ENCODE measurements at regions not wholly inside any gene's neighbourhood (a gene's known extent, or its start where the extent isn't known, plus 50 kb on each side); places are given as distances from the start of the nearest gene placed in this dataset.

DNA sequence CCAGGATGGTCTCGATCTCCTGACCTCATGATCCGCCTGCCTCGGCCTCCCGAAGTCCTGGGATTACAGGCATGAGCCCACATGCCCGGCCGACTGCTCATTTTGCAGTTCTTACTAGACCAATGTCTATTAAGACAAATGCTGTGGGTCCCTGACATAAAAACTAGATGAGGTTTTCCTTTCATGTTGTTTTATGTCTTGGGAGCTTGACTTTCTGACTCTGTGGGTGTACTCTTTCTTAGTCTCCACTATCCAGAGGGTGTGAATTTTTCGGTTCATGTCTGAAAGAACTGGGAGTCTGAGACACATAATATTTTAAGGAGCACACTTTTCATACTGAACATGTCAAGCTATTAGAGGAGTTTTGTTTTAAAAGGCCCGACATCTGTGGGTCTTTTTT, 744.9 kb upstream of the B3GALT2 start:
- H3K4me3 ChIP-seq (ENCODE audit: low read length in 3 of 3): no peak overlapping the region
- H3K27me3 ChIP-seq (ENCODE audit: control insufficient read depth in 3 of 3, insufficient read depth in 3 of 3, low read length in 3 of 3): no peaks in the 10 kb centered on the region
- peaks cover 0 to 4% (median 3%) of the 10 kb centered on the region in 3 donors for H3K9me3 ChIP-seq (ENCODE audit: control insufficient read depth in 3 of 3, low read length in 3 of 3)
- H3K4me1 ChIP-seq (ENCODE audit: control insufficient read depth in 3 of 3, insufficient read depth in 3 of 3, low read length in 3 of 3): no peaks in the 10 kb centered on the region
- H3K27ac ChIP-seq (ENCODE audit: low read depth, low read length): no peak overlapping the region
- no peak overlapping the region for H3K9ac ChIP-seq (ENCODE audit: low read depth in 1 of 3, low read length in 3 of 3)
- no peaks in the 10 kb centered on the region for H3K36me3 ChIP-seq (ENCODE audit: control insufficient read depth in 3 of 3, insufficient read depth in 3 of 3, low read length in 3 of 3)

DNA sequence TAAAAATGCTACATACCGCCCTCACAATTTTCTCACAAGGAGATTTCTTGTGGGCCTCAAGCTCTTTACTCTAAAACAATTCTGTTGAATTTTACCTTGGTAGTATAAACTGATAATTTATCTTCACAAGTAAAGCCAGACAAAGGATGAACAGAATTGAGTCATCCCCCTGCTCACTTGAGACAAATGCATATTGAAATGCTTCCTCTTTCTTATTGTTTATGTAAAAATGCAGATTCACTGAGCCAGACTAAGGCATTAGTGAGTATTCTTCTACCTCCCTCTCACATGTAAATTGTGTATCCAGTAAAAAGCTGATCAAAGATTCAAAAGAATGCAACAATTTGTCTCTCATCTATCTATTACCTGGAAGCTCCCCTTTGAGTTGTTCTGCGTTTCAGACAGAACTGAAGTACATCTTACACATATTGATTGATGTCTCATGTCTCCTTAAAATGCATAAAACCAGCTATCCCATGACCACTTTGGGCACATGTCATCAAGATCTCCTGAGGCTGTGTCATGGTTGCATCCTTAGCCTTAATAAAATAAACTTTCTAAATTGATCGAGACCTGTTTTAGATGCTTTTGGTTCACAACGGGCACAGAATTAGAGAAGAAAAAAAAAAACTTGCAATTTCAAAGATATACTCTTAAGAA, 743.1 kb upstream of the B3GALT2 start:
- H3K4me3 ChIP-seq (ENCODE audit: low read length in 3 of 3): no peak overlapping the region
- no peaks in the 10 kb centered on the region for H3K4me1 ChIP-seq (ENCODE audit: control insufficient read depth in 3 of 3, insufficient read depth in 3 of 3, low read length in 3 of 3)
- H3K9ac ChIP-seq (ENCODE audit: low read depth in 1 of 3, low read length in 3 of 3): no peak overlapping the region
- peaks cover 0 to 4% (median 3%) of the 10 kb centered on the region in 3 donors for H3K9me3 ChIP-seq (ENCODE audit: control insufficient read depth in 3 of 3, low read length in 3 of 3)
- no peaks in the 10 kb centered on the region for H3K27me3 ChIP-seq (ENCODE audit: control insufficient read depth in 3 of 3, insufficient read depth in 3 of 3, low read length in 3 of 3)
- H3K27ac ChIP-seq (ENCODE audit: low read depth, low read length): no peak overlapping the region
- no peaks in the 10 kb centered on the region for H3K36me3 ChIP-seq (ENCODE audit: control insufficient read depth in 3 of 3, insufficient read depth in 3 of 3, low read length in 3 of 3)

- Histone ChIP-seq H3K4me1 (ENCODE audit: control insufficient read depth in 3 of 3, insufficient read depth in 3 of 3, low read length in 3 of 3) (no peaks in the 10 kb centered on the region), H3K27me3 (ENCODE audit: control insufficient read depth in 3 of 3, insufficient read depth in 3 of 3, low read length in 3 of 3) (no peaks in the 10 kb centered on the region)
Measured at GRCh38 chr1:193927550-193927949, 741.1 kb upstream of the B3GALT2 start.

GRCh38 chr1:193926956-193927355, 740.5 kb upstream of the B3GALT2 start:
- Histone ChIP-seq H3K4me1 (ENCODE audit: control insufficient read depth in 3 of 3, insufficient read depth in 3 of 3, low read length in 3 of 3) (no peaks in the 10 kb centered on the region), H3K9ac (ENCODE audit: low read depth in 1 of 3, low read length in 3 of 3) (no peak overlapping the region), H3K36me3 (ENCODE audit: control insufficient read depth in 3 of 3, insufficient read depth in 3 of 3, low read length in 3 of 3) (no peaks in the 10 kb centered on the region), H3K27me3 (ENCODE audit: control insufficient read depth in 3 of 3, insufficient read depth in 3 of 3, low read length in 3 of 3) (no peaks in the 10 kb centered on the region), H3K27ac (ENCODE audit: low read depth, low read length) (no peak overlapping the region), H3K4me3 (ENCODE audit: low read length in 3 of 3) (no peak overlapping the region), H3K9me3 (ENCODE audit: control insufficient read depth in 3 of 3, low read length in 3 of 3) (peaks cover 0 to 4% (median 3%) of the 10 kb centered on the region in 3 donors)

More at GRCh38 chr1:193927550-193927949, 741.1 kb upstream of the B3GALT2 start:
- Histone ChIP-seq H3K9me3 (ENCODE audit: control insufficient read depth in 3 of 3, low read length in 3 of 3) (peaks cover 0 to 4% (median 3%) of the 10 kb centered on the region in 3 donors), H3K36me3 (ENCODE audit: control insufficient read depth in 3 of 3, insufficient read depth in 3 of 3, low read length in 3 of 3) (no peaks in the 10 kb centered on the region), H3K9ac (ENCODE audit: low read depth in 1 of 3, low read length in 3 of 3) (no peak overlapping the region), H3K27ac (ENCODE audit: low read depth, low read length) (no peak overlapping the region), H3K4me3 (ENCODE audit: low read length in 3 of 3) (no peak overlapping the region)

DNA sequence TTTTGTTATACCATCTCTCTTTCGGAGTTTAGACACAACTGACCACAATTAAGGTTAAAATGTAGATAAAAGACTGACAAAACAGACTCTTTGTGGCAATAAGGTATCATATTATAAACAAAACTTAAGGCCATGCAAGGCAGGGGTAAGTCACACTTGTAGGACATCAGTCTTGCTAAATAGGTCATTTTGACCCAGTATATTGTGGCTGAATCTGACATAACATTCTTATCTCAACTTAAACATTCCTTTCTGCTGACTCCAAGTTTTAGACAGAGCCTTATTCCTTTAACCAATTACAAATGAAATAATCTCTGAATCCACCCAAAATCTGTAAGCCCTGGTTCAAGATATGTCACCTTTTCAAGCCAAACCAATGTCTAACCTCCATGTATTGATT, 733.4 kb upstream of the B3GALT2 start:
- no peaks in the 10 kb centered on the region for H3K27me3 ChIP-seq (ENCODE audit: control insufficient read depth in 3 of 3, insufficient read depth in 3 of 3, low read length in 3 of 3)
- no peak overlapping the region for H3K9ac ChIP-seq (ENCODE audit: low read depth in 1 of 3, low read length in 3 of 3)
- no peaks in the 10 kb centered on the region for H3K4me1 ChIP-seq (ENCODE audit: control insufficient read depth in 3 of 3, insufficient read depth in 3 of 3, low read length in 3 of 3)
- no peak overlapping the region for H3K4me3 ChIP-seq (ENCODE audit: low read length in 3 of 3)
- no peak overlapping the region for H3K27ac ChIP-seq (ENCODE audit: low read depth, low read length)
- no peaks in the 10 kb centered on the region for H3K9me3 ChIP-seq (ENCODE audit: control insufficient read depth in 3 of 3, low read length in 3 of 3)
- no peaks in the 10 kb centered on the region for H3K36me3 ChIP-seq (ENCODE audit: control insufficient read depth in 3 of 3, insufficient read depth in 3 of 3, low read length in 3 of 3)

DNA sequence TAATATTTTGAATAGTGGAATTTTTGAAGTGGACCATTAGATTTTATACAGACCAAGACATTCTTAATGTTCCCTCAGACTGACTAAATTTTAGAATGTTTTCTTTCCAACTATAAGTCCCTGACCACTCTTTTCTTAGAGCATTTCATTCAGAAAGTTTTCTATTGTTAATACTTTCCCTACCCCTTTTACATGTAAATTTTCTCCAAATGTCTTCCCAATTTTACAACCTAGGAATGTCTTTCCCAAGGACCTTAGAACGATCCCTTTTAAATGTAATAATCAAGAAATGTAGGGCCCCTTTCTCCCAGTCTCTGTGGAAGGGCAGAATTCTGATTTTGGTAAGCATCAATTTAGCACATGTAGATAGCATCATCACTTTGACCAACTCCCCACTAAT, 730.0 kb upstream of the B3GALT2 start:
- no peaks in the 10 kb centered on the region for H3K36me3 ChIP-seq (ENCODE audit: control insufficient read depth in 3 of 3, insufficient read depth in 3 of 3, low read length in 3 of 3)
- no peaks in the 10 kb centered on the region for H3K27me3 ChIP-seq (ENCODE audit: control insufficient read depth in 3 of 3, insufficient read depth in 3 of 3, low read length in 3 of 3)
- H3K4me3 ChIP-seq (ENCODE audit: low read length in 3 of 3): no peak overlapping the region
- H3K9ac ChIP-seq (ENCODE audit: low read depth in 1 of 3, low read length in 3 of 3): no peak overlapping the region
- H3K9me3 ChIP-seq (ENCODE audit: control insufficient read depth in 3 of 3, low read length in 3 of 3): no peaks in the 10 kb centered on the region
- no peak overlapping the region for H3K27ac ChIP-seq (ENCODE audit: low read depth, low read length)
- H3K4me1 ChIP-seq (ENCODE audit: control insufficient read depth in 3 of 3, insufficient read depth in 3 of 3, low read length in 3 of 3): no peaks in the 10 kb centered on the region

DNA sequence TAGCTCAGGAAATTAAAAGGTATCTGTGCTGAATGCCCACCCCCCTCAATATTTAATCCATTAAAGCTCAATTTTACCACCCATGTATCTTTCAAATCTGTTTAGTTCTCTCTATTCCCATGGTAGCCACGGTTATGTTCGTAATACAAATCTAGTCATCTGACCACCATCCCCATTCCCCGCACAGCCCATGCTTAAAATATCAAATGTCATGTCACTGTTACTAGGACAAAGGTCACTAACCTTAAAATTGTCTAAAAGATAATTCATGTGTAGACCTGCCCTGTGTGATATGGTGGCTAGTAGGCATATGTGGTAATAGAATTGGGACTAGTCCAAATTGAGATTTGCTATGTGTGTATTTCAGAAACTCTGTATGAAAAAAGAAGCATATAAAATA, 728.5 kb upstream of the B3GALT2 start:
- no peaks in the 10 kb centered on the region for H3K27me3 ChIP-seq (ENCODE audit: control insufficient read depth in 3 of 3, insufficient read depth in 3 of 3, low read length in 3 of 3)
- no peak overlapping the region for H3K9ac ChIP-seq (ENCODE audit: low read depth in 1 of 3, low read length in 3 of 3)
- no peaks in the 10 kb centered on the region for H3K4me1 ChIP-seq (ENCODE audit: control insufficient read depth in 3 of 3, insufficient read depth in 3 of 3, low read length in 3 of 3)
- H3K4me3 ChIP-seq (ENCODE audit: low read length in 3 of 3): peak overlapping the region in 1 of 3 donors; percentile 23
- no peaks in the 10 kb centered on the region for H3K36me3 ChIP-seq (ENCODE audit: control insufficient read depth in 3 of 3, insufficient read depth in 3 of 3, low read length in 3 of 3)
- no peak overlapping the region for H3K27ac ChIP-seq (ENCODE audit: low read depth, low read length)
- no peaks in the 10 kb centered on the region for H3K9me3 ChIP-seq (ENCODE audit: control insufficient read depth in 3 of 3, low read length in 3 of 3)

DNA sequence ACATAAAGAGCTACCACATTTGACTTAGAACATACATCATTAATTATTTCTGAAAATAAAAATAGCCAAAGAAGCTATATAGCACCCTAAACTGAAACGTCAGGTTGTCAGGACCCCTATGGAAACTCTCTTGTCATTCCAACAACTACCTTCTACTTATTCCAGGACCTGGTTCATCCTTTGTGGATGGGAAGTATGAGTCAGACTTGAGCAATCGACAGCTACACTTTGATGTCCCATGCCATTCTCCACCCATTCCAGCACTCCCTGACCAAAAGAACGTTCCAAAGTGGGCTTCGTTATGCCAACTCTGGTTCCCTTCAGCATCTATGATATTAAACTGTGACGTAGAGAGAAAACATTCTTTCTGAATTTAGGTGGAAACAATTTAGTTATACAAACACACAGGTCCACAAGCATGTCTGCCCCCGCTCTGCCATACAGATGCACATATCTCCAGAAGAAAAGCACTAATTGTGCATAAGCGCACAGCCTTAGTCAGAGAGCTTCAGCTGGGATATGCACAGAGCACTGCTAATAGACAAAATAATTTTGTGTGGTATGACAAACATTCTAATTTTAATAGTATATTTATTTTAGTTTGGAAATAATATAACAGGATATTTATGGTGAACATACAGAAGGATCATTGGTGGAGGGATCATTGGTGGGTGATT, 723.1 kb upstream of the B3GALT2 start:
- H3K4me3 ChIP-seq (ENCODE audit: low read length in 3 of 3): no peak overlapping the region
- no peak overlapping the region for H3K9ac ChIP-seq (ENCODE audit: low read depth in 1 of 3, low read length in 3 of 3)
- H3K27ac ChIP-seq (ENCODE audit: low read depth, low read length): no peak overlapping the region
- H3K4me1 ChIP-seq (ENCODE audit: control insufficient read depth in 3 of 3, insufficient read depth in 3 of 3, low read length in 3 of 3): no peaks in the 10 kb centered on the region
- H3K27me3 ChIP-seq (ENCODE audit: control insufficient read depth in 3 of 3, insufficient read depth in 3 of 3, low read length in 3 of 3): no peaks in the 10 kb centered on the region
- H3K9me3 ChIP-seq (ENCODE audit: control insufficient read depth in 3 of 3, low read length in 3 of 3): no peaks in the 10 kb centered on the region
- no peaks in the 10 kb centered on the region for H3K36me3 ChIP-seq (ENCODE audit: control insufficient read depth in 3 of 3, insufficient read depth in 3 of 3, low read length in 3 of 3)

- H3K27ac ChIP-seq (ENCODE audit: low read depth, low read length): no peak overlapping the region
- no peaks in the 10 kb centered on the region for H3K9me3 ChIP-seq (ENCODE audit: control insufficient read depth in 3 of 3, low read length in 3 of 3)
- no peak overlapping the region for H3K9ac ChIP-seq (ENCODE audit: low read depth in 1 of 3, low read length in 3 of 3)
- H3K4me1 ChIP-seq (ENCODE audit: control insufficient read depth in 3 of 3, insufficient read depth in 3 of 3, low read length in 3 of 3): no peaks in the 10 kb centered on the region
- no peaks in the 10 kb centered on the region for H3K27me3 ChIP-seq (ENCODE audit: control insufficient read depth in 3 of 3, insufficient read depth in 3 of 3, low read length in 3 of 3)
- no peak overlapping the region for H3K4me3 ChIP-seq (ENCODE audit: low read length in 3 of 3)
- H3K36me3 ChIP-seq (ENCODE audit: control insufficient read depth in 3 of 3, insufficient read depth in 3 of 3, low read length in 3 of 3): no peaks in the 10 kb centered on the region
Measured at GRCh38 chr1:193905288-193906085, 719.1 kb upstream of the B3GALT2 start.

- Histone ChIP-seq H3K4me3 (ENCODE audit: low read length in 3 of 3) (no peak overlapping the region), H3K9ac (ENCODE audit: low read depth in 1 of 3, low read length in 3 of 3) (no peak overlapping the region), H3K9me3 (ENCODE audit: control insufficient read depth in 3 of 3, low read length in 3 of 3) (no peaks in the 10 kb centered on the region), H3K27ac (ENCODE audit: low read depth, low read length) (no peak overlapping the region), H3K4me1 (ENCODE audit: control insufficient read depth in 3 of 3, insufficient read depth in 3 of 3, low read length in 3 of 3) (no peaks in the 10 kb centered on the region), H3K36me3 (ENCODE audit: control insufficient read depth in 3 of 3, insufficient read depth in 3 of 3, low read length in 3 of 3) (no peaks in the 10 kb centered on the region), H3K27me3 (ENCODE audit: control insufficient read depth in 3 of 3, insufficient read depth in 3 of 3, low read length in 3 of 3) (no peaks in the 10 kb centered on the region)
Measured at GRCh38 chr1:193891788-193892187, 705.4 kb upstream of the B3GALT2 start.
